AG04449 (cell line): ENCODE measurements at regions not wholly inside any gene's neighbourhood (a gene's known extent, or its start where the extent isn't known, plus 50 kb on each side); places are given as distances from the start of the nearest gene placed in this dataset.

ENCODE experiments used
- CTCF ChIA-PET: fragments of 350-600 bp; formaldehyde crosslinking; extraction: SDS; loops from one replicate; lab custom pipeline; 2021; ENCODE audit warnings: antibody characterized with exemption; lab: Yijun Ruan, JAX
- POLR2A ChIA-PET: fragments of 400-600, 350-600 bp; formaldehyde crosslinking; extraction: SDS; loops from one replicate; lab custom pipeline; 2020; ENCODE audit warnings: antibody characterized with exemption, inconsistent platforms; lab: Yijun Ruan, JAX
- DNase-seq: peaks from one replicate; pipeline ENCODE4 v3.0.0-alpha.2; 2010; ENCODE audit warnings: low read depth, low spot score
- H3K4me3 ChIP-seq: 2 replicates; pipeline ENCODE4 v1.5.1; 2011; ENCODE audit warnings: low read depth, mild to moderate bottlenecking, control low read depth, low read length
- CTCF ChIP-seq: IDR thresholded peaks from one replicate; pipeline ENCODE4 v1.5.1; 2011; ENCODE audit warnings: mild to moderate bottlenecking, moderate library complexity, low read length, control low read depth, inconsistent platforms; ENCODE audit not compliant: insufficient read depth; ENCODE audit errors: missing control alignments

GRCh38 chr16:52229471-52229870 is 317.5 kb downstream of the TOX3 start:
- POLR2A ChIA-PET = no interaction called here

GRCh38 chr16:52227851-52228250 is 319.1 kb downstream of the TOX3 start:
- DNase-seq = no peak
- TF ChIP-seq CTCF = no peak
- POLR2A ChIA-PET = interaction anchor here (0.7 kb wide), 1 partner anchor 91 kb away, joined by 4 read pairs; no protein-coding TSS in a partner anchor
- H3K4me3 ChIP-seq = no peak overlapping the region
- CTCF ChIA-PET = interaction anchor here (0.5 kb wide), 1 partner anchor 100 kb away, joined by 3 read pairs; no protein-coding TSS in a partner anchor

More at GRCh38 chr16:52229471-52229870, 317.5 kb downstream of the TOX3 start:
- no peak overlapping the region for H3K4me3 ChIP-seq
- CTCF ChIA-PET = interaction anchor here (1.4 kb wide), 1 partner anchor 38 kb away, joined by 3 read pairs; no protein-coding TSS in a partner anchor
- no peak for DNase-seq
- no peak for TF ChIP-seq CTCF

GRCh38 chr16:52212841-52213240 is 334.1 kb downstream of the TOX3 start:
- no peak for DNase-seq
- no peak overlapping the region for H3K4me3 ChIP-seq
- no peak for TF ChIP-seq CTCF
- POLR2A ChIA-PET = no interaction called here
- CTCF ChIA-PET = no interaction called here

- H3K4me3 ChIP-seq = no peak overlapping the region
- POLR2A ChIA-PET = no interaction called here
- TF ChIP-seq CTCF = no peak
- CTCF ChIA-PET = interaction anchor here (1.4 kb wide), 1 partner anchor 17 kb away, joined by 3 read pairs; no protein-coding TSS in a partner anchor
- DNase-seq = no peak
These were observed 337.7 kb downstream of the TOX3 start for GRCh38 chr16:52209227-52209626.

- ChIA-PET CTCF (interaction anchor here (1.2 to 1.6 kb wide), 2 partner anchors 9 to 12 kb away, joined by 5 to 6 read pairs; no protein-coding TSS in a partner anchor), POLR2A (no interaction called here)
- TF ChIP-seq CTCF = no peak
- H3K4me3 ChIP-seq = no peak overlapping the region
- DNase-seq = no peak
These were observed 343.8 kb downstream of the TOX3 start for GRCh38 chr16:52203096-52203495.

- DNase-seq = no peak
- TF ChIP-seq CTCF = no peak
- H3K4me3 ChIP-seq = no peak overlapping the region
- CTCF ChIA-PET = interaction anchor here (1.7 to 3.7 kb wide), 3 partner anchors 9 to 830 kb away, joined by 5 to 73 read pairs (median 25); no protein-coding TSS in a partner anchor
- POLR2A ChIA-PET = no interaction called here
These were observed 353.5 kb downstream of the TOX3 start for GRCh38 chr16:52193441-52193840.
